Liver (tissue), 8 donors: ENCODE measurements at regions not wholly inside any gene's neighbourhood (a gene's known extent, or its start where the extent isn't known, plus 50 kb on each side); places are given as distances from the start of the nearest gene placed in this dataset.

Experiments
- DNase-seq: peaks from one replicate; pipeline ENCODE4 v3.0.0-alpha.2; 2017; ENCODE audit warnings: low spot score
- H3K27ac ChIP-seq, 2 donors: one replicate each; pipeline ENCODE4 v1.7.0; 2013; ENCODE audit warnings: inconsistent platforms in 2 of 2, low read length in 2 of 2, control low read depth in 1 of 2, low read depth in 1 of 2, mild to moderate bottlenecking in 1 of 2
- H3K27me3 ChIP-seq, 4 donors: one replicate each; pipeline versions ENCODE4 v1.6.1 to v1.7.0; 2013; ENCODE audit warnings: low read length in 3 of 4, inconsistent platforms in 1 of 4, mild to moderate bottlenecking in 1 of 4, moderate library complexity in 1 of 4; ENCODE audit not compliant: control insufficient read depth in 4 of 4, insufficient read depth in 4 of 4
- H3K36me3 ChIP-seq, 4 donors: one replicate each; pipeline versions ENCODE4 v1.6.1 to v1.7.0; 2013; ENCODE audit warnings: low read length in 3 of 4, mild to moderate bottlenecking in 3 of 4, low read depth in 1 of 4, moderate library complexity in 1 of 4; ENCODE audit not compliant: control insufficient read depth in 4 of 4, insufficient read depth in 3 of 4
- H3K4me1 ChIP-seq, 4 donors: one replicate each; pipeline versions ENCODE4 v1.6.1 to v1.7.0; 2013; ENCODE audit warnings: low read length in 3 of 4, mild to moderate bottlenecking in 3 of 4, moderate library complexity in 1 of 4; ENCODE audit not compliant: control insufficient read depth in 4 of 4, insufficient read depth in 4 of 4
- H3K4me3 ChIP-seq, 3 donors: one replicate each; pipeline versions ENCODE4 v1.6.1 to v1.7.0; 2013; ENCODE audit warnings: low read length in 3 of 3, control low read depth in 1 of 3, low read depth in 1 of 3, mild to moderate bottlenecking in 1 of 3
- H3K9ac ChIP-seq, 2 donors: one replicate each; pipeline ENCODE4 v1.7.0; 2013; ENCODE audit warnings: low read length in 2 of 2, mild to moderate bottlenecking in 2 of 2, moderate library complexity in 2 of 2, control low read depth in 1 of 2, low read depth in 1 of 2
- H3K9me3 ChIP-seq, 4 donors: one replicate each; pipeline versions ENCODE4 v1.6.1 to v1.7.0; 2013; ENCODE audit warnings: low read length in 3 of 4; ENCODE audit not compliant: control insufficient read depth in 4 of 4
- ATF3 ChIP-seq: IDR thresholded peaks from 2 replicates; pipeline ENCODE4 v1.6.1; 2016; ENCODE audit warnings: antibody characterized with exemption
- CTCF ChIP-seq: fragments of 150-350 bp; IDR thresholded peaks from 2 replicates; pipeline ENCODE4 v1.5.1; 2017; ENCODE audit warnings: improper control_type of control experiment, low read depth, low read length; ENCODE audit not compliant: missing input control
- EGR1 ChIP-seq, 2 donors: IDR thresholded peaks; 2 replicates each; pipeline ENCODE4 v1.6.1; 2016 to 2018; ENCODE audit warnings: antibody characterized with exemption in 2 of 2, low read depth in 2 of 2
- FOXA1 ChIP-seq: IDR thresholded peaks from 2 replicates; pipeline ENCODE4 v1.6.1; 2016; ENCODE audit warnings: antibody characterized with exemption
- FOXA2 ChIP-seq: IDR thresholded peaks from 2 replicates; pipeline ENCODE4 v1.6.1; 2016; ENCODE audit warnings: antibody characterized with exemption
- GABPA ChIP-seq, 2 donors: IDR thresholded peaks in 1 of 2; conservative IDR thresholded peaks in 1 of 2; 2 replicates each; pipeline ENCODE4 v1.6.1; 2016; ENCODE audit warnings: antibody characterized with exemption in 2 of 2, mild to moderate bottlenecking in 1 of 2, moderate library complexity in 1 of 2
- HNF4G ChIP-seq: IDR thresholded peaks from 2 replicates; pipeline ENCODE4 v1.6.1; 2016; ENCODE audit warnings: antibody characterized with exemption
- MAX ChIP-seq: IDR thresholded peaks from 2 replicates; pipeline ENCODE4 v1.6.1; 2016; ENCODE audit warnings: antibody characterized with exemption
- NR2F2 ChIP-seq: IDR thresholded peaks from 2 replicates; pipeline ENCODE4 v1.6.1; 2016; ENCODE audit warnings: antibody characterized with exemption
- RAD21 ChIP-seq, 2 donors: IDR thresholded peaks; 2 replicates each; pipeline ENCODE4 v1.6.1; 2016; ENCODE audit warnings: antibody characterized with exemption in 2 of 2, mild to moderate bottlenecking in 2 of 2
- REST ChIP-seq: IDR thresholded peaks from 2 replicates; pipeline ENCODE4 v1.6.1; 2016; ENCODE audit warnings: antibody characterized with exemption, mild to moderate bottlenecking
- RXRA ChIP-seq, 2 donors: IDR thresholded peaks; 2 replicates each; pipeline ENCODE4 v1.6.1; 2017 to 2018; ENCODE audit warnings: antibody characterized with exemption in 2 of 2, mild to moderate bottlenecking in 1 of 2
- SP1 ChIP-seq: IDR thresholded peaks from 2 replicates; pipeline ENCODE4 v1.6.1; 2018; ENCODE audit warnings: antibody characterized with exemption, mild to moderate bottlenecking
- TAF1 ChIP-seq: conservative IDR thresholded peaks from 2 replicates; pipeline ENCODE4 v1.6.1; 2016; ENCODE audit warnings: antibody characterized with exemption, mild to moderate bottlenecking
- YY1 ChIP-seq: IDR thresholded peaks from 2 replicates; pipeline ENCODE4 v1.6.1; 2016; ENCODE audit warnings: antibody characterized with exemption, mild to moderate bottlenecking
- ZBTB33 ChIP-seq: IDR thresholded peaks from 2 replicates; pipeline ENCODE4 v1.6.1; 2016; ENCODE audit warnings: antibody characterized with exemption
- WGBS: extraction: QIAGEN DNeasy Blood & Tissue Kit; methylation state at CpG from one replicate; pipeline ENCODE4 v1.1.7; 2013; 5-methylcytosine and 5-hydroxymethylcytosine counted together
- donor health status: healthy.
- donor health status: healthy.
- donor health status: healthy.
- donor health status: healthy.
- donor health status: healthy.

- 96% methylated on average over 2 of the region's 2 CpGs for WGBS
- H3K27me3 ChIP-seq = no peaks in the 10 kb centered on the region
These were observed 324.4 kb upstream of the TNP1 start for GRCh38 chr2:217184242-217184641.

GRCh38 chr2:217183471-217183870 lies 323.6 kb upstream of the TNP1 start:
- Histone ChIP-seq H3K4me3 (no peak overlapping the region), H3K36me3 (no peaks in the 10 kb centered on the region), H3K4me1 (no peaks in the 10 kb centered on the region), H3K27ac (no peak overlapping the region), H3K9ac (no peak overlapping the region), H3K27me3 (no peaks in the 10 kb centered on the region), H3K9me3 (no peaks in the 10 kb centered on the region)
- WGBS = 87% methylated on average over 1 of the region's 1 CpG
- no peak for DNase-seq
- TF ChIP-seq YY1 = no peak
- TF ChIP-seq RAD21 (IDR thresholded peaks at IDR 0.05) = no peak
- no peak for TF ChIP-seq SP1
- no peak for TF ChIP-seq HNF4G
- no peak for TF ChIP-seq EGR1 (IDR thresholded peaks at IDR 0.05; ENCODE audit: low read depth in 2 of 2)
- no peak for TF ChIP-seq RXRA (IDR thresholded peaks at IDR 0.05)
- TF ChIP-seq ZBTB33 = no peak
- TF ChIP-seq CTCF = no peak
- TF ChIP-seq GABPA (IDR thresholded peaks at IDR 0.05 in 1 of 2, conservative IDR thresholded peaks at IDR 0.05 in 1 of 2) = no peak

More at GRCh38 chr2:217184242-217184641, 324.4 kb upstream of the TNP1 start:
- H3K9ac ChIP-seq = no peak overlapping the region
- no peak overlapping the region for H3K27ac ChIP-seq
- DNase-seq = no peak
- H3K4me3 ChIP-seq = no peak overlapping the region
- no peaks in the 10 kb centered on the region for H3K9me3 ChIP-seq
- no peaks in the 10 kb centered on the region for H3K4me1 ChIP-seq
- H3K36me3 ChIP-seq = no peaks in the 10 kb centered on the region
- TF ChIP-seq EGR1 (IDR thresholded peaks at IDR 0.05; ENCODE audit: low read depth in 2 of 2) (no peak), REST (no peak), HNF4G (no peak), FOXA2 (no peak), YY1 (no peak), MAX (no peak), RAD21 (IDR thresholded peaks at IDR 0.05) (no peak), RXRA (IDR thresholded peaks at IDR 0.05) (no peak), FOXA1 (no peak), NR2F2 (no peak), TAF1 (no peak), GABPA (IDR thresholded peaks at IDR 0.05 in 1 of 2, conservative IDR thresholded peaks at IDR 0.05 in 1 of 2) (no peak), SP1 (no peak), ZBTB33 (no peak), ATF3 (no peak)
